H9 (cell line): ENCODE measurements at regions not wholly inside any gene's neighbourhood (a gene's known extent, or its start where the extent isn't known, plus 50 kb on each side); places are given as distances from the start of the nearest gene placed in this dataset.

ENCODE experiments used
- DNase-seq: peaks from one replicate; pipeline ENCODE4 v3.0.0-alpha.2; 2017
- H2AFZ ChIP-seq: one replicate; pipeline ENCODE4 v1.6.1; 2013; ENCODE audit warnings: mild to moderate bottlenecking, low read length, control low read depth, moderate library complexity
- H2AK5ac ChIP-seq: 2 replicates; pipeline ENCODE4 v1.6.1; 2013; ENCODE audit warnings: low read length, control low read depth, mixed read lengths; ENCODE audit not compliant: insufficient read length
- H2BK120ac ChIP-seq: one replicate; pipeline ENCODE4 v1.6.1; 2013; ENCODE audit warnings: low read depth, mild to moderate bottlenecking, low read length, control low read depth, inconsistent platforms; ENCODE audit not compliant: poor library complexity, severe bottlenecking
- H2BK12ac ChIP-seq: 2 replicates; pipeline ENCODE4 v1.6.1; 2013; ENCODE audit warnings: low read length, control low read depth, mixed read lengths, low read depth; ENCODE audit not compliant: insufficient read length
- H2BK15ac ChIP-seq: 2 replicates; pipeline ENCODE4 v1.6.1; 2013; ENCODE audit warnings: low read depth, low read length, control low read depth
- H2BK20ac ChIP-seq: one replicate; pipeline ENCODE4 v1.6.1; 2013; ENCODE audit warnings: low read depth, mild to moderate bottlenecking, low read length, control low read depth, inconsistent platforms; ENCODE audit not compliant: poor library complexity, severe bottlenecking
- H2BK5ac ChIP-seq: 2 replicates; pipeline ENCODE4 v1.6.1; 2013; ENCODE audit warnings: low read length, control low read depth, mixed read lengths; ENCODE audit not compliant: insufficient read length
- H3K14ac ChIP-seq: 2 replicates; pipeline ENCODE4 v1.6.1; 2013; ENCODE audit warnings: low read length, control low read depth; ENCODE audit not compliant: insufficient read depth
- H3K18ac ChIP-seq: 2 replicates; pipeline ENCODE4 v1.6.1; 2013; ENCODE audit warnings: low read depth, mild to moderate bottlenecking, mixed read lengths, low read length, control low read depth; ENCODE audit not compliant: insufficient read length
- H3K23ac ChIP-seq: 2 replicates; pipeline ENCODE4 v1.6.1; 2013; ENCODE audit warnings: low read length, control low read depth, mixed read lengths, low read depth; ENCODE audit not compliant: insufficient read length
- H3K23me2 ChIP-seq: 2 replicates; pipeline ENCODE4 v1.6.1; 2013; ENCODE audit warnings: low read depth, mild to moderate bottlenecking, mixed read lengths, low read length, control low read depth; ENCODE audit not compliant: insufficient read length, poor library complexity, severe bottlenecking
- H3K27ac ChIP-seq: 2 replicates; pipeline ENCODE4 v1.5.1; 2013; ENCODE audit warnings: low read length, control low read depth, mixed read lengths, low read depth; ENCODE audit not compliant: insufficient read length
- H3K27me3 ChIP-seq: 2 replicates; pipeline ENCODE4 v1.6.1; 2013; ENCODE audit warnings: low read length, control low read depth, inconsistent platforms; ENCODE audit not compliant: insufficient read depth
- H3K4ac ChIP-seq: 2 replicates; pipeline ENCODE4 v1.6.1; 2013; ENCODE audit warnings: low read depth, mild to moderate bottlenecking, control low read depth, inconsistent platforms, low read length, moderate library complexity
- H3K4me1 ChIP-seq: 2 replicates; pipeline ENCODE4 v1.6.1; 2013; ENCODE audit warnings: low read length, control low read depth, inconsistent platforms; ENCODE audit not compliant: insufficient read depth
- H3K4me2 ChIP-seq: 2 replicates; pipeline ENCODE4 v1.6.1; 2013; ENCODE audit warnings: low read length, control low read depth, mixed read lengths; ENCODE audit not compliant: insufficient read length, insufficient read depth
- H3K56ac ChIP-seq: 2 replicates; pipeline ENCODE4 v1.6.1; 2013; ENCODE audit warnings: low read depth, mild to moderate bottlenecking, mixed read lengths, low read length, control low read depth; ENCODE audit not compliant: insufficient read length
- H3K79me1 ChIP-seq: 2 replicates; pipeline ENCODE4 v1.6.1; 2013; ENCODE audit warnings: low read depth, mild to moderate bottlenecking, moderate library complexity, low read length, control low read depth, inconsistent platforms; ENCODE audit not compliant: insufficient read depth, poor library complexity, severe bottlenecking
- H3K79me2 ChIP-seq: 2 replicates; pipeline ENCODE4 v1.6.1; 2013; ENCODE audit warnings: low read length, control low read depth, inconsistent platforms; ENCODE audit not compliant: insufficient read depth
- H3K9ac ChIP-seq: 2 replicates; pipeline ENCODE4 v1.6.1; 2013; ENCODE audit warnings: low read length, control low read depth, mixed read lengths; ENCODE audit not compliant: insufficient read length; ENCODE audit errors: extremely low read depth
- H3K9me3 ChIP-seq: one replicate; pipeline ENCODE4 v1.6.1; 2013; ENCODE audit warnings: low read depth, low read length, inconsistent platforms; ENCODE audit not compliant: control insufficient read depth
- H3T11ph ChIP-seq: one replicate; pipeline ENCODE4 v1.6.1; 2013; ENCODE audit warnings: mild to moderate bottlenecking, low read length, control low read depth, inconsistent platforms
- H4K20me1 ChIP-seq: one replicate; pipeline ENCODE4 v1.6.1; 2013; ENCODE audit not compliant: control insufficient read depth, insufficient read length, insufficient read depth
- H4K5ac ChIP-seq: 2 replicates; pipeline ENCODE4 v1.6.1; 2013; ENCODE audit warnings: low read depth, mild to moderate bottlenecking, mixed read lengths, low read length, control low read depth; ENCODE audit not compliant: insufficient read length
- H4K8ac ChIP-seq: replicated peaks from 2 replicates; pipeline ENCODE4 v1.6.1; 2013; ENCODE audit warnings: low read length, control low read depth, mixed read lengths, low read depth; ENCODE audit not compliant: insufficient read length
- H4K91ac ChIP-seq: 2 replicates; pipeline ENCODE4 v1.6.1; 2013; ENCODE audit warnings: low read depth, mild to moderate bottlenecking, moderate library complexity, mixed read lengths, low read length, control low read depth; ENCODE audit not compliant: insufficient read length
- H3K27ac Mint-ChIP-seq, 3 experiments: 2 replicates in 2 of 3; 3 replicates in 1 of 3; pipeline ENCODE4 v1.8.0; 2020 to 2021; ENCODE audit warnings: mixed read lengths in 3 of 3, mild to moderate bottlenecking in 1 of 3, moderate library complexity in 1 of 3
- H3K27me3 Mint-ChIP-seq: 2 replicates; pipeline ENCODE4 v1.8.0; 2021; ENCODE audit warnings: low read depth, mild to moderate bottlenecking, moderate library complexity, mixed read lengths
- H3K36me3 Mint-ChIP-seq, 3 experiments: 2 replicates in 2 of 3; 3 replicates in 1 of 3; pipeline ENCODE4 v1.8.0; 2020 to 2021; ENCODE audit warnings: low read depth in 3 of 3, mixed read lengths in 3 of 3; ENCODE audit not compliant: insufficient read depth in 1 of 3
- H3K4me1 Mint-ChIP-seq, 2 experiments: 2 replicates each; pipeline ENCODE4 v1.8.0; 2020; ENCODE audit warnings: mixed read lengths in 2 of 2
- H3K4me3 Mint-ChIP-seq, 2 experiments: 2 replicates in 1 of 2; 3 replicates in 1 of 2; pipeline ENCODE4 v1.8.0; 2020 to 2021; ENCODE audit warnings: mild to moderate bottlenecking in 2 of 2, mixed read lengths in 2 of 2, moderate library complexity in 1 of 2
- H3K9me3 Mint-ChIP-seq, 2 experiments: 2 replicates in 1 of 2; 3 replicates in 1 of 2; pipeline ENCODE4 v1.8.0; 2020; ENCODE audit warnings: mild to moderate bottlenecking in 2 of 2, mixed read lengths in 2 of 2, moderate library complexity in 1 of 2
- CTCF ChIP-seq: fragments of 200-600 bp; sonication (generic); conservative IDR thresholded peaks from 3 replicates; pipeline ENCODE4 v1.8.0; 2021; ENCODE audit warnings: antibody characterized with exemption, mild to moderate bottlenecking
- WGBS: extraction: QIAGEN DNeasy Blood & Tissue Kit; methylation state at CpG from one replicate; pipeline ENCODE4 v1.1.7; 2013; ENCODE audit warnings: missing lambda C conversion rate, low lambda C conversion rate, mixed read lengths; ENCODE audit not compliant: insufficient read length; ENCODE audit errors: extremely low coverage; 5-methylcytosine and 5-hydroxymethylcytosine counted together

DNA sequence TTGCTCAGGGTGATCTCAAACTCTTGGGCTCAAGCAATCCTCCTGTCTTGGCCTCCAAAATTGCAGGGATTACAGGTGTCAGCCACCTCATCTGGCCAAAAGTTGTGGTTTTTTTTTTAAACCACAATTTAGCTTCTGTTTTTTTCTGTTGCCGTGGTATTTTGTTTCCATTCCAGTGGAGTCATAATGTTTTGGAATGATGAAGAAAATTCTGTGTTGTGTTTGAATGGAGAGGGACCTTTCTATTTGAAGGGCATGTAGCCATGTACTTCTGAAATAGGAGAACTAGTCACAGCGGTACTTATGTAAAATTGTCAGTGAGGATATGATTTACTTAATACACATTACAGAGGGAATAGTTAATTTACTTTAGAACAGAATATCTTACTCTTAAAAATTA is 201.3 kb downstream of the ARL4A start:
- Histone ChIP-seq H2AK5ac (no peak overlapping the region), H3K23ac (no peak overlapping the region), H2BK15ac (no peak overlapping the region), H3K4ac (no peak overlapping the region), H3K27me3 (no peaks in the 10 kb centered on the region), H3K27ac (no peak overlapping the region), H4K5ac (no peak overlapping the region), H2BK20ac (no peak overlapping the region), H2AFZ (no peak overlapping the region), H3K79me2 (no peaks in the 10 kb centered on the region), H4K8ac (no peak overlapping the region), H2BK120ac (no peak overlapping the region), H3K79me1 (no peaks in the 10 kb centered on the region), H3K23me2 (no peaks in the 10 kb centered on the region), H3K9ac (no peak overlapping the region), H4K91ac (no peak overlapping the region), H2BK12ac (no peak overlapping the region), H3T11ph (no peak overlapping the region), H3K14ac (no peak overlapping the region), H3K56ac (no peak overlapping the region), H3K4me2 (no peak overlapping the region), H3K9me3 (no peaks in the 10 kb centered on the region), H3K18ac (no peak overlapping the region), H2BK5ac (no peak overlapping the region), H4K20me1 (no peaks in the 10 kb centered on the region), H3K4me1 (no peaks in the 10 kb centered on the region)
- Mint-ChIP-seq H3K27ac (no peak overlapping the region), H3K36me3 (no peaks in the 10 kb centered on the region), H3K4me1 (peaks cover 0 to 2% of the 10 kb centered on the region in 2 experiments; a peak in 1 of 4 replicates), H3K27me3 (no peaks in the 10 kb centered on the region), H3K4me3 (no peak overlapping the region), H3K9me3 (no peaks in the 10 kb centered on the region)
- no peak for TF ChIP-seq CTCF
- WGBS: no CpG with 5 or more reads among the region's 2 CpGs
- DNase-seq: no peak
